Activated gamma-delta T cell treated with anti-CD3 and anti-CD28 coated beads, Interleukin-2, amount 50 U/mL, for 16 hours (primary cell): ENCODE measurements at regions not wholly inside any gene's neighbourhood (a gene's known extent, or its start where the extent isn't known, plus 50 kb on each side); places are given as distances from the start of the nearest gene placed in this dataset.
"Not testable (repeated sequence)": the region's sequence is repeated elsewhere in the genome, so short reads cannot be mapped to it uniquely, and the experiment has no call there.

ENCODE experiments used
- DNase-seq: peaks from one replicate; pipeline ENCODE4 v3.0.0-alpha.2; 2020; ENCODE audit warnings: low read depth

GRCh38 chr14:105621479-105622328 is 95.3 kb downstream of the TMEM121 start:
- not testable (repeated sequence) for DNase-seq

DNA sequence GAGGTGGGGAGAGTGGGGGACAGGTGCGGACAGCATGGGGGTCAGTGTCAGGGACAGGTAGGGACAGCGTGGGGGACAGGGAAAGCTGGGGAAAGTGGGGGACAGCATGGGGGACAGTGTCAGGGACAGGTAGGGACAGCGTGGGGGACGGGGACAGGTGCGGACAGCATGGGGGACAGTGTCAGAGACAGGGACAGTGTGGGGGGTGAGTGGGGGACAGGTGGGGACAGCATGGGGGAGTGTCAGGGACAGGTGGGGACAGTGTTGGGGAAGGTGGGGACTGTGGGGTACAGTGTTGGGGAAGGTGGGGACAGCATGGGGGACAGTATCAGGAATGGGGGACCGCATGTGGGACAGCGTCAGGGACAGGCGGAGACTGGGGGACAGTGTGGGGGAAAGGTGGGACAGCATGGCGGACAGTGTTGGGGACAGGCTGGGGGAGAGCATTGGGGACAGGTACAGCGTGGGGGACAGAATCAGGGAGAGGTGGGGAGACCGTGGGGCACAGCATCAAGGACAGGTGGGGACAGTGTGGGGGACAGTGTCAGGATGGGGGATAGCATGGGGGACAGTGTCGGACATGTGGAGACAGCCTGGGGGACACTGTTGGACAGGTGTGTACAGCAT is 96.1 kb downstream of the TMEM121 start:
- no peak for DNase-seq

DNA sequence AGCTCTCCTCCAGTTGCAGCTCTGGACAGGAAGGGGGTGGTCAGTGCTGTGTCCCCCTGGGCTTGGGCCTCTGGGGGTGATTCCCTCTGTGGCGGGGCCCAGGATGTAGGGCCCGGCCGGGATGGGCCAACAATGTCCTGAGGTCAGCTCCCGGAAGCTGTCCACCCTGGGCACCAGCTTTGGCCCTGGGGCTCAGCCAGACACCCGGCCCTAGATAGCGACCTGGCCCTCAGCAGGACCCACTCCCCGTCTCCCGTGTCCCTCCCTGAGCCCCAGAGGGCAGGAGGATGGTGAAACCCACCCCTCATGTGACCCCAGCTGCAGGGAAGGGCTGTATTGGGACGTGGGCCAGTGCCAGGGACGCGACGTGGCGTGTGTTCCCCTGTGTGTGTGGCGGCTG is 96.8 kb downstream of the TMEM121 start:
- not testable (repeated sequence) for DNase-seq

GRCh38 chr14:105624346-105624745 is 98.0 kb downstream of the TMEM121 start:
- DNase-seq: not testable (repeated sequence)

- not testable (repeated sequence) for DNase-seq
Measured at GRCh38 chr14:105624749-105625434, 98.5 kb downstream of the TMEM121 start.

DNA sequence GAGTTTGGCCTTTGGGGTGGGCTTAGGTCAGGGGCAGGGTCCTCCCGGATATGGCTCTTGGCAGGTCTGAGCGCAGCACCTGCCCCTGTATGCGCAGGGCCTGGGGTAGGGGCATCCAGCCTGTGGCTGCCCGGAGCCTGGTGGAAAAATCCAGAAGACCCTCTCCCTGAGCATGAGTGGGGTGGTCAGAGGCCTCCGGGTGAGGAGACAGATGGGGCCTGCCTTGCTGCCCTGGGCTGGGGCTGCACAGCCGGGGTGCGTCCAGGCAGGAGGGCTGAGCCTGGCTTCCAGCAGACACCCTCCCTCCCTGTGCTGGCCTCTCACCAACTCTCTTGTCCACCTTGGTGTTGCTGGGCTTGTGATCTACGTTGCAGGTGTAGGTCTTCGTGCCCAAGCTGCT is 99.1 kb downstream of the TMEM121 start:
- DNase-seq: not testable (repeated sequence)

GRCh38 chr14:105626111-105626510 is 99.7 kb downstream of the TMEM121 start:
- not testable (repeated sequence) for DNase-seq

- not testable (repeated sequence) for DNase-seq
Measured at GRCh38 chr14:105626651-105627050, 100.3 kb downstream of the TMEM121 start.

DNA sequence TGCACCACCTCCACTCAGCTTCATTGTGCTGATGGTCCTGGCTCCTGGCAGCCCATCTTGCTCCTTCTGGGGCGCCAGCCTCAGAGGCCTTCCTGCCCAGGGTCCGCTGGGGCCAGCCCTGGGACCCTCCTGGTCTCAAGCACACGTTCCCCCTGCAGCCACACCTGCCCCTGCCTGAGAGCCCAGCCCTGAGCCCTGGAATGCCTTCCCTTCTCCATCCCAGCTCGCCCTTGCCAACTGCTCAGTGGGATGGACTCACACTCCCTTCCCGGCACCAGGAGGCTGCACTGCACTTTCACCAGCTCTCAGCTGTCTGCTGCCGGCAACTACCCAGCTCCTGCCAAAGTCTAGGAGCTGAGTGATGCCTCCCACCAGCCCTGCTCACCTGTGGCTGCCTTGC is 100.9 kb downstream of the TMEM121 start:
- DNase-seq: not testable (repeated sequence)

- DNase-seq: no peak
Measured at GRCh38 chr14:105627701-105628100, 101.3 kb downstream of the TMEM121 start.

DNA sequence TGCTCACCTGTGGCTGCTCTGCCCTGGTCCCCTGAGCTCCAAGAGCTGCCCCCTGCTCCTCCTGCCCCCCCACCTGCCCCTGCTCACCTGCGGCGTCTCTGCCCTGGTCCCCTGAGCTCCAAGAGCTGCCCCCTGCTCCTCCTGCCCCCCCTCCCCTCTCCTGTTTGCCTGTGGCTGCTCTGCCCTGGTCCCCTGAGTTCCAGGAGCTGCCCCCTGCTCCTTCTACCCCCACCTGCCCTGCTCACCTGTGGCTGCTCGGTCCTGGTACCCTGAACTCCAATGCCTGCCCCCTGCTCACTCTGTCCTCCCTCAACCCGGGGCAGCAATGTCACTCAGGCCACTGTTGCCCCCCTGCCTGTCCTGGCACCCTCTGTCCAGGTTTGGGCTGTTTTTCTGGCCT is 101.7 kb downstream of the TMEM121 start:
- not testable (repeated sequence) for DNase-seq

GRCh38 chr14:105628531-105629067 is 102.2 kb downstream of the TMEM121 start:
- not testable (repeated sequence) for DNase-seq

DNA sequence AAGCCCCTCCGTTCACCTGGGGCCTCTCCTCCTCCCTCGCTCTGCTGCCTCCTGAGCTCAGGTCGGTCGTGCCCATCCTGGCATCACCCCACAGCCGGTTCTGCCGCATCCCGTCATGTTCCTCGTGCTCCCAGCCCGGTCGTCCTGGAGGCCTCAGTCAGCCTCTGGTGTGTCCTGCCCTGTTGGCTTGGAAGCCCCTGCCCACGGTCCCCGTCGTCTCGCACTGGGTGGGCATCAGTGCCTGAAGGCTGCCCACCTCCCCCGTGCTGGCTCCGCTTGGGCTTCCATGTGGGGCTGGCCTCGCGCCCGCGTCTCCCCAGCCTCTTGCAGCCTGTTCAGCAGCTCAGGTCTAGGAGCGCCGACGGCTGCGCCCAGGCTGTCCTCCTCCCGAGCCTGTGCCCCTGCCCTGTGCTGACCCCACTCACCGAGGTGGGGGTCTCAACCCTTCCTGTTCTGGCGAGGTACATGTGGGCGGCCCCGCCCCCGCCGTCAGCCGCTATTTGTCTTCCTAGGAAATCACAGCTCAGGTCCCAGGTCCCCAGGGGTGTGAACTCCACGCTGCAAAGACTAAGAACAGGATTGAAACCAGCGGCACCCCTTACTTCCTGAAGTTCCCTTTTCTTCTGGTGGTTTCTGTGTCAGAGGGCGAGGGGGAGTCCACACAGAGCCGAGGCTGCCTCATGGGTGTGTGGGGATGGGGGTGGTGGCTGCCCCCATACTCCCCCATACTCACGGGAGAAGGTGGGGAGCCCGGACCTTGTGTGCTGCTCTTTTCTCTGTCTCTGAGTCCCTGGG is 102.9 kb downstream of the TMEM121 start:
- DNase-seq: not testable (repeated sequence)

DNA sequence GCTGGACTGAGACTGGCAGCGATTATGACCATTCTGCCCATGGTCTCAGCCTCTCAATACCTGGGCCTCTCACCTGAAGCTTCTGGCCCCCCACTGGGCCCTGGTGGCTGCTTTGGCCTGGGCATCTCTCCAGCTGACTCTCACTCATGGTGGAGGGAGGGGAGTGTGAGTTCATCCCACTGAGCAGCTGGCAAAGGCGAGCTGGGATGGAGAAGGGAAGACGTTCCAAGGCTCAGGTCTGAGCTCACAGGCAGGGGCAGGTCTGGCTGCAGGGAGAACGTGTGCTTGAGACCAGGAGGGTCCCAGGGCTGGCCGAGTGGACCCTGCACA is 103.5 kb downstream of the TMEM121 start:
- no peak for DNase-seq

DNA sequence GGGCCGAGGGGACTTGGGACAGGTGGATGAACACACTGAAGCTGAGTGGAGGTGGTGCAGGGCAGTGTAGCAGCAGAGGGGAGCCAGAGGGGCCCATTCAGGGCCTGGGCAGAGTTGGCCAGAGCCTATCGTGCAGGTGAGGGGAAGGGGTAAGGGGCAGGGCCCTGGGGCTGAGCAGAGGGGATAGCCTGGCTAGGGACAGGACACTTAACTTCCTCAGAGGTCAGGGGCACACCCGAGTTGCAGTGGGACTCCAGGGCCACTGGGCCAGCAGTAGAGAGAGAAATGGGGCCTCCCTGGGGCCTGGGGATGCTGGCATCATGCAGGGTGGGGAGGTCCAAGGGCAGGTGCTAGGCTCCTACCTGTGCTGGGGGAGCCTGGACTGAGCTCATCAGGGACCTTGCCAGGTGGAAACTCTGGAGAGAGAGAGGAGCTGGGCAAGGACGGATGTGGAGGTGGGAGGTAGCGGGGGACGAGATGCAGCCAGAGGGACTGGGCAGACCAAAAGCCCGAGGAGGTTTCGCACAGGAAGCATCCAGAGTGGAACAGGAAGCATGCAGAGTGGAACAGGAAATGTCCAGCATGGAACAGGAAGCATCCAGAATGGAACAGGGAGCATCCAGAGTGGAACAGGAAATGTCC is 104.0 kb downstream of the TMEM121 start:
- not testable (repeated sequence) for DNase-seq

DNA sequence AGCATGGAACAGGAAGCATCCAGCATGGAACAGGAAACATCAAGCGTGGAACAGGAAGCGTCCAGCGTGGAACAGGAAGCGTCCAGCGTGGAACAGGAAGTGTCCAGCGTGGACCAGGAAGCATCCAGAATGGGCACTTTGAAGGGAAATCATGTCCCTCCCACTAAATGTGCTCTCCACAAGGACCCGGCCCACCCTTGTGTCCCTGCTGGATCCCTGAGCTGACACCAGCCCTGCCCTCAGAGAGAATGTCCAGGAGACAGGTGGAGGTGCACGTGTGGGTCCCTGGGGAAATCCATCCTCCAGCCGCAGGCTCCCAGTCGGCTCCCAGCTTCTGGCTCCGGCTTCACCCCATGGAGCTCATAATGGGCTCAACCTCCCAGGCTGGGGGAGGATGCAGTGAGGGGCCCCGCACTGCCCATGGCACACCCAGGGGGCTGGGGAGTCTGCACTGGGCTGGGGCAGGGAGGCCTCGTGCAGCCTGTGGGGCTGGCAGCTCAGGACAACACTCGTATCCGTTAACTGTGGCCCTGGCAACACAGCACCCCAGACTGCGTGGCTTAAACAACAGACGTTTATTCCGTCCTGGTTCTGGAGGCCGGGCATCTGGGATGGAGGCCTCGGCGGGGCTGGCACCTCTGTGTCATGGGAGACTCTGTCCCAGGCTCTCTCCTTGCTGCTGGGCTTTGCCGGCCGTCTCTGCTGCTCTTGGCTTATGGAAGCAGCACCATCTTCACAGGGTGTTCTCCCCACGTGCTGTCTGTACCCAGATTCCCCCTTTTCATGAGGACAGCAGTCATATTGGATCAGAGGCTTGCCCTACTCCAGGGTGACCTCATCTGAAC is 104.8 kb downstream of the TMEM121 start:
- not testable (repeated sequence) for DNase-seq

GRCh38 chr14:105632010-105632409 is 105.6 kb downstream of the TMEM121 start:
- DNase-seq: no peak

GRCh38 chr14:105633596-105633995 is 107.2 kb downstream of the TMEM121 start:
- not testable (repeated sequence) for DNase-seq

DNA sequence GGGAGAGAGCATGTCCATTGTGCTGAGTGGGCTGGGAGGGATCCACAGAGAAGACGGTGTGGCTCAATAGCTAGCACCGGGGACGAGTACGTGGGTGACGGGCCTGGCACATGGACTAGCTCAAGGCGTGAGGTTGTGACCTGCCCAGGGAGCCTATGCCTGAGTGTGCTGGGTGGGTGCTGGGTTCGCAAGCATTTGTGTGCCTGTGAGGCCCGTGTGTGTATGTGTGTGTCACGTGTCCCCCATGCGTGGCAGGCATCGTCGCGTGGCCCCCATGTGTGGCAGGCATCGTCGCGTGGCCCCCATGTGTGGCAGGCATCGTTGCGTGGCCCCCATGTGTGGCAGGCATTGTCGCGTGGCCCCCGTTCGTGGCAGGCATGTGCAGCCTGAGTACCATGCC is 109.2 kb downstream of the TMEM121 start:
- no peak for DNase-seq

- not testable (repeated sequence) for DNase-seq
Measured at GRCh38 chr14:105636021-105636420, 109.6 kb downstream of the TMEM121 start.
